IPS-11a (cell line): ENCODE measurements at regions not wholly inside any gene's neighbourhood (a gene's known extent, or its start where the extent isn't known, plus 50 kb on each side); places are given as distances from the start of the nearest gene placed in this dataset.
"Not testable (repeated sequence)": the region's sequence is repeated elsewhere in the genome, so short reads cannot be mapped to it uniquely, and the experiment has no call there.

Experiments
- H3K4me3 ChIP-seq: one replicate; pipeline ENCODE4 v1.5.1; 2013; ENCODE audit warnings: low read depth, low read length, control low read depth

GRCh38 chr17:445839-446238, 93.2 kb upstream of the RPH3AL start, which contains the start of gene RFLNB:
TSS of gene RFLNB (minus strand) at chr17:445939.
- H3K4me3 ChIP-seq: not testable (repeated sequence)

GRCh38 chr17:444879-445454, 92.4 kb upstream of the RPH3AL start:
- no peak overlapping the region for H3K4me3 ChIP-seq

GRCh38 chr17:443109-443508, 90.5 kb upstream of the RPH3AL start:
- no peak overlapping the region for H3K4me3 ChIP-seq

- H3K4me3 ChIP-seq: no peak overlapping the region
These were observed 88.7 kb upstream of the RPH3AL start for GRCh38 chr17:441155-441950.

- no peak overlapping the region for H3K4me3 ChIP-seq
These were observed 85.6 kb upstream of the RPH3AL start for GRCh38 chr17:438191-438590.

GRCh38 chr17:437545-437944, 84.9 kb upstream of the RPH3AL start:
- H3K4me3 ChIP-seq: no peak overlapping the region

- H3K4me3 ChIP-seq: no peak overlapping the region
These were observed 84.0 kb upstream of the RPH3AL start for GRCh38 chr17:436571-436970.

GRCh38 chr17:432471-432870, 79.9 kb upstream of the RPH3AL start:
- not testable (repeated sequence) for H3K4me3 ChIP-seq

GRCh38 chr17:431494-431893, 78.9 kb upstream of the RPH3AL start:
- no peak overlapping the region for H3K4me3 ChIP-seq

GRCh38 chr17:429589-429988, 77.0 kb upstream of the RPH3AL start:
- H3K4me3 ChIP-seq: no peak overlapping the region

- H3K4me3 ChIP-seq: no peak overlapping the region
These were observed 75.8 kb upstream of the RPH3AL start for GRCh38 chr17:428414-428813.

- no peak overlapping the region for H3K4me3 ChIP-seq
These were observed 75.3 kb upstream of the RPH3AL start for GRCh38 chr17:427891-428290.

- no peak overlapping the region for H3K4me3 ChIP-seq
These were observed 74.7 kb upstream of the RPH3AL start for GRCh38 chr17:427327-427726.

- no peak overlapping the region for H3K4me3 ChIP-seq
These were observed 69.8 kb upstream of the RPH3AL start for GRCh38 chr17:422196-422930.

- no peak overlapping the region for H3K4me3 ChIP-seq
These were observed 68.0 kb upstream of the RPH3AL start for GRCh38 chr17:420479-421175.

GRCh38 chr17:419073-419735, 66.6 kb upstream of the RPH3AL start:
- no peak overlapping the region for H3K4me3 ChIP-seq

GRCh38 chr17:418421-418751, 65.8 kb upstream of the RPH3AL start:
- H3K4me3 ChIP-seq: no peak overlapping the region

GRCh38 chr17:417691-418420, 65.2 kb upstream of the RPH3AL start:
- H3K4me3 ChIP-seq: no peak overlapping the region

GRCh38 chr17:416293-417206, 63.9 kb upstream of the RPH3AL start:
- H3K4me3 ChIP-seq: no peak overlapping the region
